ENCODE measurements at regions not wholly inside any gene's neighbourhood (a gene's known extent, or its start where the extent isn't known, plus 50 kb on each side); places are given as distances from the start of the nearest gene placed in this dataset.

DNA sequence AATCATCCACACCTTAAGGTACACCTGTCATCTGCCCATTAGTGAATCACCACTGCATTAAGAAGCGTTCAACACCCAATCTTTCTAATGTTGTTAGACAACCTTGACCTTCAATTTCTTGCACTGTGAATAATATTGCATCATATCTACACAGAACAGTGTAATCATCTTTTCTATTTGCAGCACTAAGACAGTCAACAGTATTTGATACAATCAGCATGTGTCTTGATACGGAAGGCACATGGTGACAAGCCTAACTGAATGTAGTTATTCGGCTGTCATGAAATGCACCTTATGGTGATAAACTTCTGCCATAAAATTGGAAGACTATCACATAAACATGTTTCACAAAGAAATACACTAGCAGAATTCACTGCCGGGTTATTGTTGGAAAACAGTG lies 253.9 kb upstream of the THRB start:
- TF ChIP-seq, protein P1, sequence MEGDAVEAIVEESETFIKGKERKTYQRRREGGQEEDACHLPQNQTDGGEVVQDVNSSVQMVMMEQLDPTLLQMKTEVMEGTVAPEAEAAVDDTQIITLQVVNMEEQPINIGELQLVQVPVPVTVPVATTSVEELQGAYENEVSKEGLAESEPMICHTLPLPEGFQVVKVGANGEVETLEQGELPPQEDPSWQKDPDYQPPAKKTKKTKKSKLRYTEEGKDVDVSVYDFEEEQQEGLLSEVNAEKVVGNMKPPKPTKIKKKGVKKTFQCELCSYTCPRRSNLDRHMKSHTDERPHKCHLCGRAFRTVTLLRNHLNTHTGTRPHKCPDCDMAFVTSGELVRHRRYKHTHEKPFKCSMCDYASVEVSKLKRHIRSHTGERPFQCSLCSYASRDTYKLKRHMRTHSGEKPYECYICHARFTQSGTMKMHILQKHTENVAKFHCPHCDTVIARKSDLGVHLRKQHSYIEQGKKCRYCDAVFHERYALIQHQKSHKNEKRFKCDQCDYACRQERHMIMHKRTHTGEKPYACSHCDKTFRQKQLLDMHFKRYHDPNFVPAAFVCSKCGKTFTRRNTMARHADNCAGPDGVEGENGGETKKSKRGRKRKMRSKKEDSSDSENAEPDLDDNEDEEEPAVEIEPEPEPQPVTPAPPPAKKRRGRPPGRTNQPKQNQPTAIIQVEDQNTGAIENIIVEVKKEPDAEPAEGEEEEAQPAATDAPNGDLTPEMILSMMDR (IDR thresholded peaks at IDR 0.05), result no peak
- TF ChIP-seq POLR2A (IDR thresholded peaks at IDR 0.05), result no peak
